Transverse colon (tissue), 4 donors: ENCODE measurements at regions not wholly inside any gene's neighbourhood (a gene's known extent, or its start where the extent isn't known, plus 50 kb on each side); places are given as distances from the start of the nearest gene placed in this dataset.

Source experiments
- DNase-seq: peaks from one replicate; pipeline ENCODE4 v3.0.0-alpha.2; 2019
- H3K27ac ChIP-seq, 4 donors: fragments of 200-600 bp; sonication (generic); 2 replicates each; pipeline ENCODE4 v1.5.1; 2016 to 2018; ENCODE audit warnings: inconsistent platforms in 4 of 4
- H3K27me3 ChIP-seq: fragments of 200-600 bp; sonication (generic); 2 replicates; pipeline ENCODE4 v1.5.1; 2017; ENCODE audit warnings: inconsistent platforms
- H3K36me3 ChIP-seq, 4 donors: fragments of 200-600 bp; sonication (generic); 2 replicates each; pipeline ENCODE4 v1.5.1; 2017 to 2019; ENCODE audit warnings: inconsistent platforms in 4 of 4
- H3K4me1 ChIP-seq, 4 donors: fragments of 200-600 bp; sonication (generic); 2 replicates each; pipeline ENCODE4 v1.5.1; 2017 to 2020; ENCODE audit warnings: inconsistent platforms in 4 of 4
- H3K4me3 ChIP-seq, 4 donors: fragments of 200-600 bp; sonication (generic); 1 replicate in 1 of 4; 2 replicates in 3 of 4; pipeline versions ENCODE4 v1.5.1 to v1.6.1; 2017 to 2019; ENCODE audit warnings: inconsistent platforms in 4 of 4
- H3K9me3 ChIP-seq, 2 donors: fragments of 200-600 bp; sonication (generic); 2 replicates each; pipeline ENCODE4 v1.5.1; 2017 to 2019; ENCODE audit warnings: inconsistent platforms in 2 of 2
- EP300 ChIP-seq: sonication (generic); formaldehyde crosslinking; IDR thresholded peaks from one replicate; pipeline ENCODE4 v1.6.1; 2017; ENCODE audit warnings: antibody characterized with exemption, low read depth
- POLR2A ChIP-seq: fragments of 450-650 bp; IDR thresholded peaks from one replicate; pipeline ENCODE4 v1.6.1; 2016; ENCODE audit warnings: antibody characterized with exemption, mild to moderate bottlenecking, moderate library complexity
- POLR2AphosphoS5 ChIP-seq, 3 donors: sonication (generic); formaldehyde crosslinking; IDR thresholded peaks; one replicate each; pipeline ENCODE4 v1.6.1; 2016; ENCODE audit warnings: antibody characterized with exemption in 3 of 3
- WGBS, 2 donors: methylation state at CpG; one replicate each; pipeline ENCODE4 v1.1.5; 2018; ENCODE audit warnings: low coverage in 1 of 2; 5-methylcytosine and 5-hydroxymethylcytosine counted together
- in situ Hi-C, 4 donors: fragments of 200-750 bp; cut with MboI; loops; one replicate each; pipeline versions ENCODE4 v1.15.0 to v1.15.1; 2017; ENCODE audit warnings: low sequenced_read_pairs in 3 of 4, low pct_ligation_motif_present in 1 of 4, low pct_unique_long_range_greater_than_20kb in 1 of 4
- intact Hi-C: fragments of 100-400 bp; cut with DNase I; formaldehyde crosslinking; loops from one replicate; pipeline ENCODE4 v1.15.1; 2023; ENCODE audit warnings: low total_unique reads
- TF ChIP-seq, protein P1 (sequence below), 5 experiments: fragments of 200-600 bp in 3 of 5; fragments of 450-650 bp in 2 of 5; sonication (generic) in 3 of 5; IDR thresholded peaks; 1 replicate in 2 of 5; 2 replicates in 3 of 5; pipeline ENCODE4 v1.5.1; 2016 to 2017; ENCODE audit warnings: antibody characterized with exemption in 5 of 5, inconsistent platforms in 3 of 5, mild to moderate bottlenecking in 2 of 5, moderate library complexity in 1 of 5

DNA sequence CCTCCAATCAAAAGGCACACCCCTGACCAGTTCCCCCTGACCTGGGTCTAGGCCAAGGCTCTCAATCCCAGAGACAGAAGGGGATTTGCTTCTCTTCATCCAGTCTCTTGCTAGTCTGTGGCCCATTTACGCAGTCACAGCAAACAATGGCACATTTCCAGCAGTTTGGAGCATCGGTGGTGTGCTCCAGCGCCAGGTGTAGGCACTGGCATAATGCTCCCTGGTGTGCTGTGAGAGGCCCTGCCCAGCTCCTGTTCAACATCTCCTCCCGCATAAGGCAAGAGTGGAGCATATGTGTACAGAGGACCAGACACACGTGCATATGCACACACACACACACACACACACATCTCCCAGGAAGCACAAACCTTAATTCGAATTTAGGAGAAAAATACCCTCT, 79.5 kb upstream of the ERCC6L2 start:
- 56% methylated on average over 6 of the region's 6 CpGs; no CpG with 5 or more reads in 1 of the 2 donors for WGBS, 2 donors
- Histone ChIP-seq H3K4me1 (peaks cover 0 to 11% (median 0%) of the 10 kb centered on the region in 4 donors), H3K36me3 (no peaks in the 10 kb centered on the region), H3K27me3 (no peaks in the 10 kb centered on the region), H3K27ac (no peak overlapping the region), H3K9me3 (no peaks in the 10 kb centered on the region), H3K4me3 (no peak overlapping the region)
- TF ChIP-seq POLR2AphosphoS5 (IDR thresholded peaks at IDR 0.05) (no peak), EP300 (no peak), POLR2A (no peak)
- TF ChIP-seq, protein P1, sequence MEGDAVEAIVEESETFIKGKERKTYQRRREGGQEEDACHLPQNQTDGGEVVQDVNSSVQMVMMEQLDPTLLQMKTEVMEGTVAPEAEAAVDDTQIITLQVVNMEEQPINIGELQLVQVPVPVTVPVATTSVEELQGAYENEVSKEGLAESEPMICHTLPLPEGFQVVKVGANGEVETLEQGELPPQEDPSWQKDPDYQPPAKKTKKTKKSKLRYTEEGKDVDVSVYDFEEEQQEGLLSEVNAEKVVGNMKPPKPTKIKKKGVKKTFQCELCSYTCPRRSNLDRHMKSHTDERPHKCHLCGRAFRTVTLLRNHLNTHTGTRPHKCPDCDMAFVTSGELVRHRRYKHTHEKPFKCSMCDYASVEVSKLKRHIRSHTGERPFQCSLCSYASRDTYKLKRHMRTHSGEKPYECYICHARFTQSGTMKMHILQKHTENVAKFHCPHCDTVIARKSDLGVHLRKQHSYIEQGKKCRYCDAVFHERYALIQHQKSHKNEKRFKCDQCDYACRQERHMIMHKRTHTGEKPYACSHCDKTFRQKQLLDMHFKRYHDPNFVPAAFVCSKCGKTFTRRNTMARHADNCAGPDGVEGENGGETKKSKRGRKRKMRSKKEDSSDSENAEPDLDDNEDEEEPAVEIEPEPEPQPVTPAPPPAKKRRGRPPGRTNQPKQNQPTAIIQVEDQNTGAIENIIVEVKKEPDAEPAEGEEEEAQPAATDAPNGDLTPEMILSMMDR (IDR thresholded peaks at IDR 0.05) = no peak
- in situ Hi-C loops (no loop called here), intact Hi-C loops (no loop called here)
- DNase-seq = no peak

DNA sequence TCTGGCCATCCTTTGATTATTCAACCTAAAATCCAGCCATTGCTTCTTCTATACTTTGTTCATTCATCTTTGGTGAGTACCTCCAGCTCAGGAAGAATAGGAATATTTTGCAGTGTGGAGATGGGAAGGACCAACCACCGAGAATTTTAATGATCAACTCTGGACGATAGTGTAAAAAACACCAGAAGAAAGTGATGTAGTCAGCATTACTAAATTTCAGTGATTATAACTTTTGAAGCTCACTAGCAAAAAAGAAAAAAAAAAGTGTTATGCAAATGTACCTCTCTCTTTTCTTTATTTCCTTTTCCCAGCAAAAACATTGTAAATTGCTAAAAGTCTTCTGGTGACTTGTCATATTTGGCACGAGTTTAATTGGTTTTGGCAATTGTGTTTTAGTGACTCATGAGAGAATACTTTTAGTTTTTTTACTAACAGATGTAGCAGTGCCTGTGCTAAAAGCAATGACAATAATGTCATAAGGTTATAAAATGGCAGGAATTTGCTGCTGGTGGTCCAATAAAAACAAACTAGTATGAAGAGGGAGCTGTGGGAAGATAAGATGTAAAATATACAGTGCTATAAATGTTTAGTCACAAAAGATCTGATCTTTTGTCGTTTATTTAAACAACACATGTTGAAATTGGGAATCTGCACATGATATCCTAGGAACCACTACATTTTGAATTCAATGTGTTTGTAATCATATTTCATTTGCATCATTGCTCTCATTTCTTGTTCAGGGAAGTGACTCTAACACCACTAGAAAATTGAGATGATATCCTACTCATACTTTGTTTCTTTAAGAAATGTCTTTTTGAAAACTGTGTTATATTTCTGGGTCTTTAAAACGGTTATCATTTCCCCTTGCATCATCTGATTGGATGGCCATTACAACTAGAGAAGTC, 81.3 kb upstream of the ERCC6L2 start:
- Histone ChIP-seq H3K9me3 (no peaks in the 10 kb centered on the region), H3K27ac (peak overlapping the region in 3 of 4 donors; percentile 4 to 20 (median 13)), H3K27me3 (no peaks in the 10 kb centered on the region), H3K4me3 (no peak overlapping the region), H3K4me1 (peaks cover 0 to 11% (median 0%) of the 10 kb centered on the region in 4 donors), H3K36me3 (no peaks in the 10 kb centered on the region)
- WGBS, 2 donors = 25 to 30% methylated on average over 4 to 5 of the region's 5 CpGs
- intact Hi-C loops (no loop called here), in situ Hi-C loops (no loop called here)
- TF ChIP-seq POLR2AphosphoS5 (IDR thresholded peaks at IDR 0.05) (peak in 2 of 3 donors; percentile 37 to 46), EP300 (no peak)
- DNase-seq = no peak

DNA sequence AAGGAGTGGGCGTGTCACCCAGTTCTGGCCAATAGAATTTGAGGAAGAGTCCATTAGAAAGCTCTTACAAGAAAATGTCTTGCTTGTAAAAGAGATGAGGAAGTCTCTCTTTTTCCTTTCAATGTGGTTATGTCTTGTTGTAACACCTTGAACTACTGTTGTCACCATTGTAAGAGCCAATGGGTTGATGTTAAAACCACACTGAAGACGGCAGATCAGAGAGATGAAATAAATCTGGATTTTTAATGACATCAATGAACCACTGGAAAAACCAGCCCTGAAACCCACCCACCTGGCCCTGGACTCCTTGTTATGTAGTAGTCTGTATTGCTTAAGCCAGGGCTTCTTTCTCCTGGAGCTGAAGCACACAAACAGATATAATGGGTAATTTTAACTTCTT, 83.8 kb upstream of the ERCC6L2 start:
- WGBS, 2 donors = 79 to 84% methylated on average over 2 of the region's 2 CpGs
- Histone ChIP-seq H3K27me3 (no peaks in the 10 kb centered on the region), H3K4me3 (no peak overlapping the region), H3K4me1 (peaks cover 0 to 11% (median 0%) of the 10 kb centered on the region in 4 donors), H3K36me3 (no peaks in the 10 kb centered on the region), H3K27ac (no peak overlapping the region), H3K9me3 (no peaks in the 10 kb centered on the region)
- TF ChIP-seq POLR2A = no peak
- no peak for DNase-seq
- in situ Hi-C loops (no loop called here), intact Hi-C loops (no loop called here)

DNA sequence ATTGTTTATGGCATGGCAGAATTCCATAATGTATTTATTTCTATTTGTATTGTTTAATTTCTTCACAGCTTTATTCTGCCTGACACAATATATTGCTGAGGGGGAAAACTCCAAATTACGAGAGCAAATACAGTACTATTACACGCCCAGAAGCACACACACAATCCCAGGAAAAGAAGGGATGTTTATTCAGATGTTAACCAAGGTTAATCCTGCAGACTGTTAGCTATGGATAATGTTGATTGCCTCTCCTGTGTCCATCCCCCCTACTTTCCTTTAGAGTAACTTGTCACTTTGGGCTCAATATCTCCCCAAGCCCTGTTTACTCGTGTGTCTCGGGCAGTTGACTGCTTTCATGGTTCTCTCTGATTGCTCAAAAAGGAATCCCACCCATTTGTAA, 84.2 kb upstream of the ERCC6L2 start:
- Histone ChIP-seq H3K4me3 (no peak overlapping the region), H3K9me3 (no peaks in the 10 kb centered on the region), H3K36me3 (no peaks in the 10 kb centered on the region), H3K4me1 (peaks cover 0 to 11% (median 0%) of the 10 kb centered on the region in 4 donors), H3K27me3 (no peaks in the 10 kb centered on the region), H3K27ac (no peak overlapping the region)
- in situ Hi-C loops = no loop called here
- 81 to 82% methylated on average over 4 of the region's 4 CpGs for WGBS, 2 donors
- DNase-seq = no peak
- intact Hi-C loops = no loop called here
- TF ChIP-seq POLR2AphosphoS5 (IDR thresholded peaks at IDR 0.05) = no peak
- TF ChIP-seq, protein P1 (IDR thresholded peaks at IDR 0.05) = no peak
- no peak for TF ChIP-seq EP300
- TF ChIP-seq POLR2A = no peak

DNA sequence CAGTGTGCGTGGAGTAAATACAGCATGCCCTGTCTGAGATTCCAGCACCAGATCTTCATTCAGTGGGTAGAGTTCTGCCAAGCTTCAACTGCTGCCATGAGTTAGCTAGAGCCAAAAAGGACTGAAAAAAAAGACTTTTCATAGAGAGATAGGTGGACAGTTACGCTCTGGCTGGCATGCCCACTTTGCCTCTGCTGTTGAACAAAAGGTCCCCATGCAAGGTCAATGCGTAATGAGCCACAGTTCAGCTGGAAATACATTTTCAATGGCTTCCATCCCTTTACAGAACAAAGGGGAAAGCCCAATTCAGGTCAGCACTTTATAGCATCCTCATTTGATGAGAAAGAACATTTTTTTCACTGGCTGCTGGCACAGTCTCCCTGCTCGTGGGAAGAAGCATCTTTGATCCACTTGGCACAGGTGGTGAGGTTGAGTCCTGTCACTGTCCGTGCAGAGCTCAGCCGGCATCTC, 86.9 kb upstream of the ERCC6L2 start:
- DNase-seq = no peak
- WGBS, 2 donors = 61 to 70% methylated on average over 4 to 6 of the region's 6 CpGs
- no peaks in the 10 kb centered on the region for H3K36me3 ChIP-seq
- H3K4me3 ChIP-seq = no peak overlapping the region
- TF ChIP-seq POLR2AphosphoS5 (IDR thresholded peaks at IDR 0.05) (no peak), POLR2A (no peak), EP300 (no peak)
- TF ChIP-seq, protein P1 (IDR thresholded peaks at IDR 0.05) = no peak
- intact Hi-C loops (no loop called here), in situ Hi-C loops (no loop called here)
- H3K27me3 ChIP-seq = no peaks in the 10 kb centered on the region
- no peak overlapping the region for H3K27ac ChIP-seq
- peaks cover 0 to 2% (median 0%) of the 10 kb centered on the region in 4 donors for H3K4me1 ChIP-seq
- H3K9me3 ChIP-seq = no peaks in the 10 kb centered on the region
